Activated CD8-positive, alpha-beta memory T cell treated with anti-CD3 and anti-CD28 coated beads for 4 hours (primary cell): ENCODE measurements at regions not wholly inside any gene's neighbourhood (a gene's known extent, or its start where the extent isn't known, plus 50 kb on each side); places are given as distances from the start of the nearest gene placed in this dataset.
"Not testable (repeated sequence)": the region's sequence is repeated elsewhere in the genome, so short reads cannot be mapped to it uniquely, and the experiment has no call there.

Experiments used
- DNase-seq, 2 donors: peaks; one replicate each; pipeline ENCODE4 v3.0.0-alpha.2; 2020; ENCODE audit warnings: low read depth in 2 of 2

- no peak for DNase-seq
Observed at GRCh38 chr21:38913120-38913892, 107.6 kb downstream of the ETS2 start.

GRCh38 chr21:38912789-38913119 lies 107.0 kb downstream of the ETS2 start:
- DNase-seq = no peak

- no peak for DNase-seq
Observed at GRCh38 chr21:38912102-38912629, 106.4 kb downstream of the ETS2 start.

- DNase-seq = no peak
Observed at GRCh38 chr21:38911484-38912101, 105.9 kb downstream of the ETS2 start.

GRCh38 chr21:38910390-38911067 lies 104.8 kb downstream of the ETS2 start:
- no peak for DNase-seq

- no peak for DNase-seq
Observed at GRCh38 chr21:38909929-38910328, 104.2 kb downstream of the ETS2 start.

- no peak for DNase-seq
Observed at GRCh38 chr21:38909109-38909508, 103.4 kb downstream of the ETS2 start.

GRCh38 chr21:38908537-38908936 lies 102.8 kb downstream of the ETS2 start:
- DNase-seq = no peak

GRCh38 chr21:38905752-38906151 lies 100.0 kb downstream of the ETS2 start:
- no peak for DNase-seq

- no peak for DNase-seq
Observed at GRCh38 chr21:38905328-38905727, 99.6 kb downstream of the ETS2 start.

GRCh38 chr21:38903690-38904139 lies 98.0 kb downstream of the ETS2 start:
- DNase-seq = no peak

- DNase-seq = no peak
Observed at GRCh38 chr21:38902608-38903445, 97.1 kb downstream of the ETS2 start.

GRCh38 chr21:38900499-38900898 lies 94.8 kb downstream of the ETS2 start:
- DNase-seq = no peak

GRCh38 chr21:38899985-38900384 lies 94.3 kb downstream of the ETS2 start:
- DNase-seq = not testable (repeated sequence)

GRCh38 chr21:38899277-38899947 lies 93.7 kb downstream of the ETS2 start:
- DNase-seq = no peak

- DNase-seq = no peak
Observed at GRCh38 chr21:38898422-38899096, 92.8 kb downstream of the ETS2 start.

- no peak for DNase-seq
Observed at GRCh38 chr21:38897532-38898421, 92.0 kb downstream of the ETS2 start.

GRCh38 chr21:38894899-38895298 lies 89.2 kb downstream of the ETS2 start:
- no peak for DNase-seq

- DNase-seq = no peak
Observed at GRCh38 chr21:38888991-38889561, 83.3 kb downstream of the ETS2 start.
